ENCODE measurements at regions not wholly inside any gene's neighbourhood (a gene's known extent, or its start where the extent isn't known, plus 50 kb on each side); places are given as distances from the start of the nearest gene placed in this dataset.
A peak's percentile ranks its signal among the peaks of the same experiment; 100 is the strongest.

- peaks cover 4% of the 10 kb centered on the region for H3K4me1 ChIP-seq (ENCODE audit: control insufficient read depth, extremely low read depth, insufficient read depth, low read length)
- H3K9me1 ChIP-seq (ENCODE audit: control insufficient read depth, extremely low read depth, insufficient read depth, low read length), result no peaks in the 10 kb centered on the region
- H4K20me1 ChIP-seq (ENCODE audit: control insufficient read depth, extremely low read depth, insufficient read depth, low read length), result peaks cover 3% of the 10 kb centered on the region
- TF ChIP-seq CTCF (optimal IDR thresholded peaks at IDR 0.05 in 1 of 3, IDR thresholded peaks at IDR 0.05 in 1 of 3, conservative IDR thresholded peaks at IDR 0.05 in 1 of 3; ENCODE audit: extremely low read depth in 1 of 3, insufficient read depth in 2 of 3, low read length in 3 of 3), result no peak
- H3K9me3 ChIP-seq (ENCODE audit: control insufficient read depth, low read depth, low read length), result no peaks in the 10 kb centered on the region
- H3K9ac ChIP-seq (ENCODE audit: control insufficient read depth, extremely low read depth, insufficient read depth, low read length), result no peak overlapping the region
- H3K27me3 ChIP-seq (ENCODE audit: control insufficient read depth, extremely low read depth, insufficient read depth, low read length), result peaks cover 17% of the 10 kb centered on the region
- H3K36me3 ChIP-seq (ENCODE audit: control insufficient read depth in 2 of 2, extremely low read depth in 1 of 2, insufficient read depth in 2 of 2, low read length in 2 of 2), result no peaks in the 10 kb centered on the region
- no peak overlapping the region for H3K27ac ChIP-seq (ENCODE audit: control insufficient read depth, insufficient read depth, low read length)
- no peak overlapping the region for H3K4me2 ChIP-seq (ENCODE audit: control insufficient read depth, extremely low read depth, insufficient read depth, low read depth, low read length)
- no peak overlapping the region for H2AFZ ChIP-seq (ENCODE audit: control insufficient read depth, low read length)
- dilution Hi-C loops (cut with MboI; ENCODE audit: extremely low pct_ligation_motif_present, low sequenced_read_pairs), result no loop called here
- H3K4me3 ChIP-seq (ENCODE audit: control insufficient read depth in 2 of 3, extremely low read depth in 1 of 3, insufficient read depth in 2 of 3, low read depth in 1 of 3, low read length in 3 of 3), result no peak overlapping the region
- no peaks in the 10 kb centered on the region for H3K79me2 ChIP-seq (ENCODE audit: control insufficient read depth, insufficient read depth, low read length)
- FAIRE-seq (no peak), DNase-seq (ENCODE audit: low read depth, low spot score) (no peak)
Observed at GRCh38 chr18:8479789-8480188, 129.4 kb upstream of the RAB12 start.

- H2AFZ ChIP-seq (ENCODE audit: control insufficient read depth, low read length), result no peak overlapping the region
Observed at GRCh38 chr18:8480506-8481328, 128.5 kb upstream of the RAB12 start.

More at GRCh38 chr18:8480506-8481328, 128.5 kb upstream of the RAB12 start:
- no peaks in the 10 kb centered on the region for H3K36me3 ChIP-seq (ENCODE audit: control insufficient read depth in 2 of 2, extremely low read depth in 1 of 2, insufficient read depth in 2 of 2, low read length in 2 of 2)
- no peak for TF ChIP-seq EZH2 (IDR thresholded peaks at IDR 0.05; ENCODE audit: low read length)
- peak; percentile 45 to 73 (median 56) for TF ChIP-seq CTCF (optimal IDR thresholded peaks at IDR 0.05 in 1 of 3, IDR thresholded peaks at IDR 0.05 in 1 of 3, conservative IDR thresholded peaks at IDR 0.05 in 1 of 3; ENCODE audit: extremely low read depth in 1 of 3, insufficient read depth in 2 of 3, low read length in 3 of 3)
- no peak overlapping the region for H3K4me3 ChIP-seq (ENCODE audit: control insufficient read depth in 2 of 3, extremely low read depth in 1 of 3, insufficient read depth in 2 of 3, low read depth in 1 of 3, low read length in 3 of 3)
- H3K27me3 ChIP-seq (ENCODE audit: control insufficient read depth, extremely low read depth, insufficient read depth, low read length), result peaks cover 17% of the 10 kb centered on the region
- no peak overlapping the region for H3K9ac ChIP-seq (ENCODE audit: control insufficient read depth, extremely low read depth, insufficient read depth, low read length)
- H3K9me1 ChIP-seq (ENCODE audit: control insufficient read depth, extremely low read depth, insufficient read depth, low read length), result no peaks in the 10 kb centered on the region
- H4K20me1 ChIP-seq (ENCODE audit: control insufficient read depth, extremely low read depth, insufficient read depth, low read length), result peaks cover 3% of the 10 kb centered on the region
- H3K4me2 ChIP-seq (ENCODE audit: control insufficient read depth, extremely low read depth, insufficient read depth, low read depth, low read length), result no peak overlapping the region
- no peak overlapping the region for H3K27ac ChIP-seq (ENCODE audit: control insufficient read depth, insufficient read depth, low read length)
- FAIRE-seq (peak; percentile 70), DNase-seq (ENCODE audit: low read depth, low spot score) (no peak)
- H3K4me1 ChIP-seq (ENCODE audit: control insufficient read depth, extremely low read depth, insufficient read depth, low read length), result no peaks in the 10 kb centered on the region
- H3K79me2 ChIP-seq (ENCODE audit: control insufficient read depth, insufficient read depth, low read length), result no peaks in the 10 kb centered on the region
- H3K9me3 ChIP-seq (ENCODE audit: control insufficient read depth, low read depth, low read length), result no peaks in the 10 kb centered on the region
- dilution Hi-C loops (cut with MboI; ENCODE audit: extremely low pct_ligation_motif_present, low sequenced_read_pairs), result no loop called here

All from keratinocyte (primary cell).